Natural killer cell (primary cell): ENCODE measurements at regions not wholly inside any gene's neighbourhood (a gene's known extent, or its start where the extent isn't known, plus 50 kb on each side); places are given as distances from the start of the nearest gene placed in this dataset.

ENCODE experiments used
- ATAC-seq, 3 donors: fragments of 150-1000 bp in 2 of 3; fragments of 200-7000 bp in 1 of 3; cut with Tn5 transposase; 1 replicate in 1 of 3; 2 replicates in 2 of 3; pipeline ENCODE4 v1.10.0; 2021; ENCODE audit warnings: mild to moderate bottlenecking in 2 of 3, moderate library complexity in 2 of 3
- DNase-seq, 2 donors: peaks; one replicate each; pipeline versions ENCODE4 v3.0.0 to v3.0.0-alpha.2; 2013 to 2021; ENCODE audit warnings: mixed read lengths in 1 of 2
- H3K27ac ChIP-seq: one replicate; pipeline ENCODE4 v1.5.1; 2013; ENCODE audit warnings: mild to moderate bottlenecking, low read length
- H3K27me3 ChIP-seq: one replicate; pipeline ENCODE4 v1.6.1; 2013; ENCODE audit warnings: low read length; ENCODE audit not compliant: control insufficient read depth, insufficient read depth
- H3K36me3 ChIP-seq: one replicate; pipeline ENCODE4 v1.6.1; 2013; ENCODE audit warnings: low read length; ENCODE audit not compliant: control insufficient read depth, insufficient read depth
- H3K4me1 ChIP-seq: one replicate; pipeline ENCODE4 v1.6.1; 2013; ENCODE audit warnings: low read length; ENCODE audit not compliant: control insufficient read depth, insufficient read depth
- H3K4me3 ChIP-seq: one replicate; pipeline ENCODE4 v1.5.1; 2013; ENCODE audit warnings: low read length
- H3K9me3 ChIP-seq: one replicate; pipeline ENCODE4 v1.6.1; 2013; ENCODE audit warnings: low read length; ENCODE audit not compliant: control insufficient read depth, insufficient read depth
- H3K27ac Mint-ChIP-seq, 2 donors: one replicate each; pipeline ENCODE4 v1.8.0; 2022; ENCODE audit warnings: mild to moderate bottlenecking in 2 of 2, mixed read lengths in 2 of 2, moderate library complexity in 1 of 2
- H3K27me3 Mint-ChIP-seq, 2 donors: one replicate each; pipeline ENCODE4 v1.8.0; 2022; ENCODE audit warnings: low read depth in 2 of 2, mixed read lengths in 2 of 2
- H3K36me3 Mint-ChIP-seq: one replicate; pipeline ENCODE4 v1.8.0; 2022; ENCODE audit warnings: mixed read lengths
- H3K4me1 Mint-ChIP-seq, 2 donors: one replicate each; pipeline ENCODE4 v1.8.0; 2022; ENCODE audit warnings: mixed read lengths in 2 of 2
- H3K4me3 Mint-ChIP-seq: one replicate; pipeline ENCODE4 v1.8.0; 2022; ENCODE audit warnings: mild to moderate bottlenecking, moderate library complexity, mixed read lengths
- H3K9me3 Mint-ChIP-seq, 2 donors: one replicate each; pipeline ENCODE4 v1.8.0; 2022; ENCODE audit warnings: mixed read lengths in 2 of 2
- CTCF ChIP-seq: fragments of 200-600 bp; IDR thresholded peaks from one replicate; pipeline ENCODE4 v1.8.0; 2022; ENCODE audit warnings: antibody characterized with exemption
- WGBS: methylation state at CpG from one replicate; pipeline ENCODE4 v1.1.7; 2013; ENCODE audit warnings: missing lambda C conversion rate; ENCODE audit not compliant: insufficient coverage; 5-methylcytosine and 5-hydroxymethylcytosine counted together
- intact Hi-C: fragments of 100-400 bp; cut with micrococcal nuclease; formaldehyde crosslinking; loops from one replicate; pipeline ENCODE4 v1.14.2; 2022

GRCh38 chr4:106629268-106629625, 260.7 kb upstream of the GIMD1 start:
- WGBS = no CpG with 5 or more reads among the region's 1 CpG
- DNase-seq = no peak
- no peaks in the 10 kb centered on the region for H3K4me1 Mint-ChIP-seq

GRCh38 chr4:106628586-106629267, 260.1 kb upstream of the GIMD1 start:
- no peaks in the 10 kb centered on the region for H3K4me1 Mint-ChIP-seq
- Histone ChIP-seq H3K4me3 (no peak overlapping the region), H3K27ac (no peak overlapping the region), H3K9me3 (no peaks in the 10 kb centered on the region), H3K27me3 (no peaks in the 10 kb centered on the region), H3K4me1 (no peaks in the 10 kb centered on the region), H3K36me3 (no peaks in the 10 kb centered on the region)
- TF ChIP-seq CTCF = no peak
- no peak overlapping the region for H3K4me3 Mint-ChIP-seq
- no peaks in the 10 kb centered on the region for H3K27me3 Mint-ChIP-seq
- DNase-seq = no peak
- no peaks in the 10 kb centered on the region for H3K36me3 Mint-ChIP-seq
- intact Hi-C loops = no loop called here
- ATAC-seq = no peak
- no peak overlapping the region for H3K27ac Mint-ChIP-seq
- peaks cover 5 to 11% of the 10 kb centered on the region in 2 donors for H3K9me3 Mint-ChIP-seq
- 79% methylated on average over 3 of the region's 4 CpGs for whole genome bisulfite sequencing

More at GRCh38 chr4:106629268-106629625, 260.7 kb upstream of the GIMD1 start:
- no peak for TF ChIP-seq CTCF
- no peak for ATAC-seq
- Mint-ChIP-seq H3K4me3 (no peak overlapping the region), H3K9me3 (peaks cover 5 to 11% of the 10 kb centered on the region in 2 donors), H3K27ac (no peak overlapping the region), H3K27me3 (no peaks in the 10 kb centered on the region), H3K36me3 (no peaks in the 10 kb centered on the region)
- intact Hi-C loops = no loop called here
- H3K4me1 ChIP-seq = no peaks in the 10 kb centered on the region
- H3K27me3 ChIP-seq = no peaks in the 10 kb centered on the region
- H3K36me3 ChIP-seq = no peaks in the 10 kb centered on the region
- no peak overlapping the region for H3K27ac ChIP-seq
- H3K9me3 ChIP-seq = no peaks in the 10 kb centered on the region
- H3K4me3 ChIP-seq = no peak overlapping the region

- no peak overlapping the region for H3K27ac Mint-ChIP-seq
- ATAC-seq = no peak
- Histone ChIP-seq H3K9me3 (no peaks in the 10 kb centered on the region), H3K27me3 (no peaks in the 10 kb centered on the region), H3K36me3 (no peaks in the 10 kb centered on the region), H3K4me1 (no peaks in the 10 kb centered on the region), H3K27ac (no peak overlapping the region), H3K4me3 (no peak overlapping the region)
- WGBS = 80% methylated on average over 1 of the region's 3 CpGs
- DNase-seq = no peak
- H3K4me3 Mint-ChIP-seq = no peak overlapping the region
- H3K4me1 Mint-ChIP-seq = no peaks in the 10 kb centered on the region
- no peaks in the 10 kb centered on the region for H3K36me3 Mint-ChIP-seq
- TF ChIP-seq CTCF = no peak
- H3K27me3 Mint-ChIP-seq = no peaks in the 10 kb centered on the region
- H3K9me3 Mint-ChIP-seq = peaks cover 0 to 11% of the 10 kb centered on the region in 2 donors
- intact Hi-C loops = no loop called here
Observed at GRCh38 chr4:106627051-106627450, 258.5 kb upstream of the GIMD1 start.

GRCh38 chr4:106624671-106625070, 256.1 kb upstream of the GIMD1 start:
- Histone ChIP-seq H3K4me3 (no peak overlapping the region), H3K36me3 (no peaks in the 10 kb centered on the region), H3K9me3 (no peaks in the 10 kb centered on the region), H3K4me1 (no peaks in the 10 kb centered on the region), H3K27me3 (no peaks in the 10 kb centered on the region), H3K27ac (no peak overlapping the region)
- no peaks in the 10 kb centered on the region for H3K27me3 Mint-ChIP-seq
- ATAC-seq (no peak), DNase-seq (no peak)
- no peaks in the 10 kb centered on the region for H3K36me3 Mint-ChIP-seq
- intact Hi-C loops = no loop called here
- WGBS = no CpG with 5 or more reads among the region's 1 CpG
- peaks cover 0 to 9% of the 10 kb centered on the region in 2 donors for H3K9me3 Mint-ChIP-seq
- H3K27ac Mint-ChIP-seq = no peak overlapping the region
- no peak for TF ChIP-seq CTCF
- no peak overlapping the region for H3K4me3 Mint-ChIP-seq
- no peaks in the 10 kb centered on the region for H3K4me1 Mint-ChIP-seq
